Caco-2 (cell line): ENCODE measurements at regions not wholly inside any gene's neighbourhood (a gene's known extent, or its start where the extent isn't known, plus 50 kb on each side); places are given as distances from the start of the nearest gene placed in this dataset.

Experiments
- BruUV-seq: library from RNA; stranded (reverse); fragments of 400-500 nt; replicated peaks from 2 replicates; lab custom pipeline; 2021; lab: Mats Ljungman, UMichigan
- CTCF ChIA-PET: fragments of 300-600 bp; sonication (Branson Sonifier 250); formaldehyde crosslinking; loops from one replicate; lab custom pipeline; 2022; ENCODE audit warnings: antibody characterized with exemption; lab: Charles Lee
- POLR2A ChIA-PET: fragments of 300-600 bp; sonication (Branson Sonifier 250); formaldehyde crosslinking; loops from one replicate; lab custom pipeline; 2022; ENCODE audit warnings: antibody characterized with exemption; lab: Charles Lee
- DNase-seq, 2 experiments: peaks; one replicate each; pipeline versions ENCODE4 v3.0.0 to v3.0.0-alpha.2; 2020 to 2022
- H3K27me3 ChIP-seq: replicated peaks from 2 replicates; pipeline ENCODE4 v1.6.0; 2011; ENCODE audit warnings: low read length; ENCODE audit not compliant: control insufficient read depth, insufficient read depth
- H3K36me3 ChIP-seq: 2 replicates; pipeline ENCODE4 v1.5.1; 2011; ENCODE audit warnings: low read length; ENCODE audit not compliant: control insufficient read depth, insufficient read depth
- H3K4me1 ChIP-seq: fragments of 250-450 bp; sonication (Bioruptor Pico); 2 replicates; pipeline ENCODE4 v1.5.1; 2020; ENCODE audit warnings: mild to moderate bottlenecking
- H3K4me3 ChIP-seq: 2 replicates; pipeline ENCODE4 v1.5.1; 2011; ENCODE audit warnings: low read depth, mild to moderate bottlenecking, control low read depth, low read length
- H3K9me3 ChIP-seq: fragments of 250-450 bp; sonication (Bioruptor Pico); 2 replicates; pipeline ENCODE4 v1.5.1; 2020; ENCODE audit warnings: mild to moderate bottlenecking, moderate library complexity
- H3K27ac Mint-ChIP-seq: one replicate; pipeline ENCODE4 v1.8.0; 2022; ENCODE audit warnings: mixed read lengths; ENCODE audit not compliant: unreplicated experiment
- H3K27me3 Mint-ChIP-seq: one replicate; pipeline ENCODE4 v1.8.0; 2022; ENCODE audit warnings: mixed read lengths; ENCODE audit not compliant: insufficient read depth, unreplicated experiment
- H3K36me3 Mint-ChIP-seq: one replicate; pipeline ENCODE4 v1.8.0; 2022; ENCODE audit warnings: mild to moderate bottlenecking, mixed read lengths; ENCODE audit not compliant: insufficient read depth, unreplicated experiment
- H3K4me1 Mint-ChIP-seq: one replicate; pipeline ENCODE4 v1.8.0; 2022; ENCODE audit warnings: low read depth, mixed read lengths; ENCODE audit not compliant: unreplicated experiment
- H3K4me3 Mint-ChIP-seq: one replicate; pipeline ENCODE4 v1.8.0; 2022; ENCODE audit warnings: mild to moderate bottlenecking, moderate library complexity, mixed read lengths; ENCODE audit not compliant: unreplicated experiment
- H3K9me3 Mint-ChIP-seq: one replicate; pipeline ENCODE4 v1.8.0; 2022; ENCODE audit warnings: mixed read lengths; ENCODE audit not compliant: unreplicated experiment
- intact Hi-C: fragments of 100-400 bp; cut with micrococcal nuclease; formaldehyde crosslinking; loops from one replicate; pipeline ENCODE4 v1.10.0; 2022; ENCODE audit not compliant: unreplicated experiment
- TF ChIP-seq, protein P1 (sequence below), 2 experiments: fragments of 200-600 bp in 1 of 2; IDR thresholded peaks; 1 replicate in 1 of 2; 2 replicates in 1 of 2; pipeline versions ENCODE4 v1.5.1 to v1.8.0; 2011 to 2022; ENCODE audit warnings: antibody characterized with exemption in 1 of 2, control low read depth in 1 of 2, inconsistent platforms in 1 of 2, low read depth in 1 of 2, low read length in 1 of 2, mild to moderate bottlenecking in 1 of 2, moderate library complexity in 1 of 2; ENCODE audit not compliant: insufficient read depth in 1 of 2, severe bottlenecking in 1 of 2, unreplicated experiment in 1 of 2

- Mint-ChIP-seq H3K27ac (no peak overlapping the region), H3K36me3 (no peaks in the 10 kb centered on the region), H3K27me3 (no peaks in the 10 kb centered on the region), H3K4me1 (no peaks in the 10 kb centered on the region), H3K9me3 (no peaks in the 10 kb centered on the region), H3K4me3 (no peak overlapping the region)
- Histone ChIP-seq H3K9me3 (no peaks in the 10 kb centered on the region), H3K4me1 (no peaks in the 10 kb centered on the region), H3K4me3 (no peak overlapping the region), H3K36me3 (no peaks in the 10 kb centered on the region), H3K27me3 (no peaks in the 10 kb centered on the region)
- ChIA-PET CTCF (no interaction called here), POLR2A (no interaction called here)
- no peak for DNase-seq
- BruUV-seq, result no TSS peak
- intact Hi-C loops, result no loop called here
- TF ChIP-seq, protein P1, sequence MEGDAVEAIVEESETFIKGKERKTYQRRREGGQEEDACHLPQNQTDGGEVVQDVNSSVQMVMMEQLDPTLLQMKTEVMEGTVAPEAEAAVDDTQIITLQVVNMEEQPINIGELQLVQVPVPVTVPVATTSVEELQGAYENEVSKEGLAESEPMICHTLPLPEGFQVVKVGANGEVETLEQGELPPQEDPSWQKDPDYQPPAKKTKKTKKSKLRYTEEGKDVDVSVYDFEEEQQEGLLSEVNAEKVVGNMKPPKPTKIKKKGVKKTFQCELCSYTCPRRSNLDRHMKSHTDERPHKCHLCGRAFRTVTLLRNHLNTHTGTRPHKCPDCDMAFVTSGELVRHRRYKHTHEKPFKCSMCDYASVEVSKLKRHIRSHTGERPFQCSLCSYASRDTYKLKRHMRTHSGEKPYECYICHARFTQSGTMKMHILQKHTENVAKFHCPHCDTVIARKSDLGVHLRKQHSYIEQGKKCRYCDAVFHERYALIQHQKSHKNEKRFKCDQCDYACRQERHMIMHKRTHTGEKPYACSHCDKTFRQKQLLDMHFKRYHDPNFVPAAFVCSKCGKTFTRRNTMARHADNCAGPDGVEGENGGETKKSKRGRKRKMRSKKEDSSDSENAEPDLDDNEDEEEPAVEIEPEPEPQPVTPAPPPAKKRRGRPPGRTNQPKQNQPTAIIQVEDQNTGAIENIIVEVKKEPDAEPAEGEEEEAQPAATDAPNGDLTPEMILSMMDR (IDR thresholded peaks at IDR 0.05; ENCODE audit: insufficient read depth in 1 of 2, low read depth in 1 of 2, low read length in 1 of 2, severe bottlenecking in 1 of 2, unreplicated experiment in 1 of 2), result no peak
These were observed 249.0 kb downstream of the ZEB2 start for GRCh38 chr2:144270951-144271350.

DNA sequence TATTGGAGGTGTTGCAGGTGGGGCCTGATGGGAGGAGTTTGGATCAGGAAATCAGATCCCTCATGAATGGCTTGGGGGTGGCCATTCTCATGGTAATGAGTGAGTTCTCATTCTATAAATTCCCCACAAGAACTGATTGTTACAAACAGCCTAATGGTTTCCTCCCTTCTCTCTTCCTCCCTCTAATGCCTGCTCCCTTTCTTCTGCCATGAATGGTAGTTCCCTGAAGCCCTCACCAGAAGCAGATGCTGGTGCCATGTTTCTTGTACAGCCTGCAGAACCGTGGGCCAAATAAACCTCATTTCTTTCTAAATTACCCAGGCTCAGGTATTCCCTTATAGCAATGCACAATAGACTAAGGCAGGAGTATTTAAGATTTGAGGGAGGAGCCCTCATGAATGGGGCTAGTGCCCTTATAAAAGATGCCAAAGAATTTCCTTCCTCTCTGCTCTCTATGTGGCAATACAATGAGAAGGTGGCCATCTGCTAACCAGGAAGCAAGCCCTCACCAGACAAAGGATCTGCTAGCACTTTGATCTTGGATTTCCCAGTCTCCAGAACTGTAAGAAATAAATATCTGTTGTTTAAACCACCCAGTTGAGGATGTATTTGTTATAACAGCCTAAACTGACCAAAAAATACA is 251.8 kb downstream of the ZEB2 start:
- Histone ChIP-seq H3K4me1 (no peaks in the 10 kb centered on the region), H3K4me3 (no peak overlapping the region), H3K27me3 (no peaks in the 10 kb centered on the region), H3K36me3 (no peaks in the 10 kb centered on the region), H3K9me3 (no peaks in the 10 kb centered on the region)
- Mint-ChIP-seq H3K4me1 (no peaks in the 10 kb centered on the region), H3K9me3 (no peaks in the 10 kb centered on the region), H3K4me3 (no peak overlapping the region), H3K36me3 (no peaks in the 10 kb centered on the region), H3K27me3 (no peaks in the 10 kb centered on the region), H3K27ac (no peak overlapping the region)
- TF ChIP-seq, protein P1 (IDR thresholded peaks at IDR 0.05; ENCODE audit: insufficient read depth in 1 of 2, low read depth in 1 of 2, low read length in 1 of 2, severe bottlenecking in 1 of 2, unreplicated experiment in 1 of 2), result no peak
- intact Hi-C loops, result no loop called here
- POLR2A ChIA-PET, result no interaction called here
- DNase-seq, result no peak
- BruUV-seq, result no TSS peak
- CTCF ChIA-PET, result no interaction called here

DNA sequence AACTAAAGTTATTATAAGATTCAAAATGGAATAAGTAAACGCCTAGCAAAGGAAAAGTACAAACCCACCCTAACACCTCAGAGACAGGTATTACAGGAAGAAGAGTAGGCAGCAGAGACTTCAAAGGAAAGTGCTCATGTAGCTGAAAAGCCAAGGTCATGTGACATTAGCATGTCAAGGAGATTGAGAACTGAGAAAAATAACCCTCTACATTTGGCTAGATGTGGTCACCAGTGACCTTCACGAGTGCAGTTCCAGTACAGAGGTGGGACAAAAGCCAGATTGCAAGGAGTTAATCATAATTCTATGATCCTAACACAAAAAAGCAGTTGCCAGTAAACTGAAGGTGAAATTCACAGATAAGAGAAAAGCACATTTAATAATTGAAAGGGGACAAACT is 252.7 kb downstream of the ZEB2 start:
- TF ChIP-seq, protein P1 (IDR thresholded peaks at IDR 0.05; ENCODE audit: insufficient read depth in 1 of 2, low read depth in 1 of 2, low read length in 1 of 2, severe bottlenecking in 1 of 2, unreplicated experiment in 1 of 2), result no peak
- Mint-ChIP-seq H3K27ac (no peak overlapping the region), H3K9me3 (no peaks in the 10 kb centered on the region), H3K27me3 (no peaks in the 10 kb centered on the region), H3K4me1 (no peaks in the 10 kb centered on the region), H3K4me3 (no peak overlapping the region), H3K36me3 (no peaks in the 10 kb centered on the region)
- H3K4me3 ChIP-seq, result no peak overlapping the region
- intact Hi-C loops, result no loop called here
- no peaks in the 10 kb centered on the region for H3K9me3 ChIP-seq
- H3K27me3 ChIP-seq, result no peaks in the 10 kb centered on the region
- no TSS peak for BruUV-seq
- H3K4me1 ChIP-seq, result no peaks in the 10 kb centered on the region
- no peaks in the 10 kb centered on the region for H3K36me3 ChIP-seq
- POLR2A ChIA-PET, result no interaction called here
- CTCF ChIA-PET, result no interaction called here
- DNase-seq, result no peak
